ENCODE measurements at regions not wholly inside any gene's neighbourhood (a gene's known extent, or its start where the extent isn't known, plus 50 kb on each side); places are given as distances from the start of the nearest gene placed in this dataset.

DNA sequence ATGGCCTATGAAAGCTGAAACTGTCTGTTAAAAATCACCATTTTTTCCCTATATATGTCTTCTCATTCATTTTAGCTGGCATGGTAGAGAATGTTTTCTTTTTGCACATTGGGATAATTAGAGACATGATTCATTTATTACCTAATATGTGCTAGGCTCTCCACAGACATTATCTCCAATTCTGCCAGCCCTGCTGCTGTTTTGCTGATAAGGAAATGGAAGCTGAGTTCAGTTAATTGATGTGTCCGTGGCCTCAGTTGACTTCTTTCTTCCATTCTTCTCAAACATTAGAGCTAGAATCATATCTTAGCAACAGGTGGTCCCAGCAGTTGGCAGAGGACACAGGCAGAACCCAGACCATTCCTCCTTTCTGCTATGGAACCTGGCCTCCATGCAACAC lies 644.1 kb upstream of the CITED2 start:
- H3K4me3 ChIP-seq, result no peak overlapping the region
- H4K20me1 ChIP-seq (ENCODE audit: low read depth), result no peaks in the 10 kb centered on the region
- H3K9me3 ChIP-seq (ENCODE audit: low read depth), result no peaks in the 10 kb centered on the region
- Mint-ChIP-seq H3K4me1 (no peaks in the 10 kb centered on the region), H3K27me3 (ENCODE audit: insufficient read depth, low read depth) (no peaks in the 10 kb centered on the region), H3K9me3 (peaks cover 24% of the 10 kb centered on the region), H3K27ac (no peak overlapping the region), H3K36me3 (peaks cover 7% of the 10 kb centered on the region), H3K4me3 (no peak overlapping the region)
- no peaks in the 10 kb centered on the region for H3K4me1 ChIP-seq
- no peaks in the 10 kb centered on the region for H3F3A ChIP-seq (ENCODE audit: low read depth)
- H3K79me2 ChIP-seq (ENCODE audit: low read depth), result no peaks in the 10 kb centered on the region
- no peak overlapping the region for H3K27ac ChIP-seq
- DNase-seq (ENCODE audit: low spot score), result no peak
- H3K9ac ChIP-seq, result no peak overlapping the region
- H3K36me3 ChIP-seq, result no peaks in the 10 kb centered on the region
- H3K4me2 ChIP-seq, result no peak overlapping the region
- no peaks in the 10 kb centered on the region for H3K27me3 ChIP-seq
- no peak overlapping the region for H2AFZ ChIP-seq (replicated peaks)
- TF ChIP-seq EZH2 (IDR thresholded peaks at IDR 0.05), result no peak
- TF ChIP-seq CTCF (IDR thresholded peaks at IDR 0.05), result no peak
- TF ChIP-seq EZH2phosphoT487 (IDR thresholded peaks at IDR 0.05), result no peak

DNA sequence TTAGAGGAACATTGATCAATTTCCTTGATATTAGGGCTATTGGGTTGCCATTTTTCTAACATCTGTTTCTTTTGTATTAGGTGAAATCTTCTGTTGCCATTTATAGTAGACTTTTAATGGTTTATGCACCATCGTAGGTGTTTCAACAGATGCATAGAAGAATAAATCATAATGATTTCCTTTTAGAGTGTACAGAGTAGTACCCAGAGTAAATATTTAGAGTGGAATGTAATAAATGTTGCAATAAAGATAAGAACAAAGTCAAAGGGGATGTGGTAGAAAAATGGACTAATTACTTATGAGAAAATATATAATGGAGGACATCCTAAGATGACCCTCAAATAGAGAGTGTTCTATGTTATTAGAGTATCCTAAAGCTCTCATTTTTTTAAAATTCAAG lies 643.0 kb upstream of the CITED2 start:
- Histone ChIP-seq H3K27ac (no peak overlapping the region), H4K20me1 (ENCODE audit: low read depth) (no peaks in the 10 kb centered on the region), H3K36me3 (no peaks in the 10 kb centered on the region), H3K4me1 (no peaks in the 10 kb centered on the region), H3K9me3 (ENCODE audit: low read depth) (no peaks in the 10 kb centered on the region), H3K9ac (no peak overlapping the region), H3K4me3 (no peak overlapping the region), H3K4me2 (no peak overlapping the region), H3K79me2 (ENCODE audit: low read depth) (no peaks in the 10 kb centered on the region), H3F3A (ENCODE audit: low read depth) (no peaks in the 10 kb centered on the region), H3K27me3 (no peaks in the 10 kb centered on the region), H2AFZ (replicated peaks) (no peak overlapping the region)
- H3K27me3 Mint-ChIP-seq (ENCODE audit: insufficient read depth, low read depth), result no peaks in the 10 kb centered on the region
- TF ChIP-seq EZH2phosphoT487 (IDR thresholded peaks at IDR 0.05), result no peak
- TF ChIP-seq EZH2 (IDR thresholded peaks at IDR 0.05), result no peak
- no peak for TF ChIP-seq CTCF (IDR thresholded peaks at IDR 0.05)
- no peak overlapping the region for H3K27ac Mint-ChIP-seq
- H3K4me1 Mint-ChIP-seq, result no peaks in the 10 kb centered on the region
- peaks cover 24% of the 10 kb centered on the region for H3K9me3 Mint-ChIP-seq
- no peak for DNase-seq (ENCODE audit: low spot score)
- H3K36me3 Mint-ChIP-seq, result peaks cover 7% of the 10 kb centered on the region
- no peak overlapping the region for H3K4me3 Mint-ChIP-seq

- Mint-ChIP-seq H3K36me3 (peaks cover 2% of the 10 kb centered on the region), H3K9me3 (peaks cover 13% of the 10 kb centered on the region), H3K27me3 (ENCODE audit: insufficient read depth, low read depth) (peaks cover 3% of the 10 kb centered on the region), H3K4me3 (no peak overlapping the region), H3K4me1 (no peaks in the 10 kb centered on the region), H3K27ac (no peak overlapping the region)
- no peak for DNase-seq (ENCODE audit: low spot score)
- no peaks in the 10 kb centered on the region for H3F3A ChIP-seq (ENCODE audit: low read depth)
- H3K4me1 ChIP-seq, result no peaks in the 10 kb centered on the region
- H3K4me3 ChIP-seq, result no peak overlapping the region
- H3K27ac ChIP-seq, result no peak overlapping the region
- H4K20me1 ChIP-seq (ENCODE audit: low read depth), result no peaks in the 10 kb centered on the region
- no peaks in the 10 kb centered on the region for H3K27me3 ChIP-seq
- H2AFZ ChIP-seq (replicated peaks), result no peak overlapping the region
- H3K9me3 ChIP-seq (ENCODE audit: low read depth), result no peaks in the 10 kb centered on the region
- no peak overlapping the region for H3K4me2 ChIP-seq
- H3K79me2 ChIP-seq (ENCODE audit: low read depth), result no peaks in the 10 kb centered on the region
- TF ChIP-seq EZH2phosphoT487 (IDR thresholded peaks at IDR 0.05), result no peak
- H3K36me3 ChIP-seq, result no peaks in the 10 kb centered on the region
- H3K9ac ChIP-seq, result no peak overlapping the region
Measured at GRCh38 chr6:140012150-140012549, 637.7 kb upstream of the CITED2 start.

GRCh38 chr6:140011537-140011936 lies 637.1 kb upstream of the CITED2 start:
- no peak overlapping the region for H3K4me3 ChIP-seq
- no peaks in the 10 kb centered on the region for H4K20me1 ChIP-seq (ENCODE audit: low read depth)
- Mint-ChIP-seq H3K27ac (no peak overlapping the region), H3K9me3 (peaks cover 13% of the 10 kb centered on the region), H3K36me3 (peaks cover 2% of the 10 kb centered on the region), H3K4me3 (no peak overlapping the region), H3K27me3 (ENCODE audit: insufficient read depth, low read depth) (peaks cover 3% of the 10 kb centered on the region), H3K4me1 (no peaks in the 10 kb centered on the region)
- H3K4me2 ChIP-seq, result no peak overlapping the region
- H3K27ac ChIP-seq, result no peak overlapping the region
- no peaks in the 10 kb centered on the region for H3K4me1 ChIP-seq
- DNase-seq (ENCODE audit: low spot score), result no peak
- no peak for TF ChIP-seq EZH2phosphoT487 (IDR thresholded peaks at IDR 0.05)
- no peak for TF ChIP-seq CTCF (IDR thresholded peaks at IDR 0.05)
- no peak for TF ChIP-seq EZH2 (IDR thresholded peaks at IDR 0.05)
- H3K79me2 ChIP-seq (ENCODE audit: low read depth), result no peaks in the 10 kb centered on the region
- no peak overlapping the region for H3K9ac ChIP-seq
- H3F3A ChIP-seq (ENCODE audit: low read depth), result no peaks in the 10 kb centered on the region
- H3K36me3 ChIP-seq, result no peaks in the 10 kb centered on the region
- H3K9me3 ChIP-seq (ENCODE audit: low read depth), result no peaks in the 10 kb centered on the region
- peak overlapping the region; percentile 45 for H2AFZ ChIP-seq (replicated peaks)
- no peaks in the 10 kb centered on the region for H3K27me3 ChIP-seq
